ENCODE measurements at regions not wholly inside any gene's neighbourhood (a gene's known extent, or its start where the extent isn't known, plus 50 kb on each side); places are given as distances from the start of the nearest gene placed in this dataset.
A peak's percentile ranks its signal among the peaks of the same experiment; 100 is the strongest.

- no peak for TF ChIP-seq KDM1A (IDR thresholded peaks at IDR 0.05; ENCODE audit: borderline replicate concordance, low read length)
- TF ChIP-seq YY1 (IDR thresholded peaks at IDR 0.05; ENCODE audit: low read depth, low read length) = no peak
- TF ChIP-seq ASH2L (IDR thresholded peaks at IDR 0.05; ENCODE audit: low read length) = no peak
- TF ChIP-seq RNF2 (IDR thresholded peaks at IDR 0.05; ENCODE audit: borderline replicate concordance, low read depth, low read length, missing control alignments, poor library complexity, severe bottlenecking) = no peak
- TF ChIP-seq USF2 (IDR thresholded peaks at IDR 0.05; ENCODE audit: low read length) = no peak
- TF ChIP-seq RXRA (IDR thresholded peaks at IDR 0.05; ENCODE audit: insufficient read depth, low read depth, low read length) = no peak
- TF ChIP-seq CHD1 (IDR thresholded peaks at IDR 0.05; ENCODE audit: low read depth, low read length) = no peak
- no peak for TF ChIP-seq SP4 (IDR thresholded peaks at IDR 0.05; ENCODE audit: low read length)
- CTCF ChIA-PET (ENCODE audit: partially characterized antibody) = interaction anchor here (1.2 kb wide), 1 partner anchor 8 kb away, joined by 4 read pairs; no protein-coding TSS in a partner anchor
- H3K79me1 ChIP-seq (ENCODE audit: low read depth, low read length) = no peaks in the 10 kb centered on the region
These were observed 117.4 kb upstream of the B3GAT1 start for GRCh38 chr11:134529212-134530096.

More at GRCh38 chr11:134529212-134530096, 117.4 kb upstream of the B3GAT1 start:
- H4K5ac ChIP-seq (ENCODE audit: insufficient read length, low read depth, low read length) = no peak overlapping the region
- peak overlapping the region; percentile 80; the same call in 1 of the 2 replicates for H2BK12ac ChIP-seq (ENCODE audit: low read depth, low read length)
- H2AFZ ChIP-seq (ENCODE audit: low read length) = no peak overlapping the region
- H3K4me2 ChIP-seq (ENCODE audit: insufficient read depth in 1 of 2, low read depth in 2 of 2, low read length in 2 of 2) = no peak overlapping the region
- H3K23me2 ChIP-seq (ENCODE audit: low read depth, low read length) = no peaks in the 10 kb centered on the region
- 0 out of 2 replicates have a peak overlapping the region, but pooled peaks have one; percentile 46 for H2BK15ac ChIP-seq (ENCODE audit: low read length)
- peak in 1 of 2 experiments; percentile 45 for DNase-seq (ENCODE audit: low read depth in 1 of 2, low spot score in 2 of 2)
- H2AK5ac ChIP-seq (ENCODE audit: low read depth, low read length) = no peak overlapping the region
- WGBS, 2 experiments (ENCODE audit: extremely low coverage in 1 of 2, insufficient coverage in 1 of 2, insufficient read length in 1 of 2, insufficient replicate concordance in 2 of 2, low coverage in 1 of 2, low lambda C conversion rate in 2 of 2, missing lambda C conversion rate in 1 of 2) = 87% methylated on average over 26 of the region's 26 CpGs; no CpG with 5 or more reads in 1 of the 2 experiments
- no peak overlapping the region for H2BK5ac ChIP-seq (ENCODE audit: low read depth, low read length)
- H2BK120ac ChIP-seq (replicated peaks; ENCODE audit: low read depth, low read length) = no peak overlapping the region
- peaks cover 0 to 11% (median 6%) of the 10 kb centered on the region in 4 experiments; a peak in 3 of 7 replicates for H3K4me1 ChIP-seq (replicated peaks in 1 of 4; ENCODE audit: control insufficient read depth in 3 of 4, insufficient read depth in 4 of 4, low read length in 3 of 4)
- H3K23ac ChIP-seq (ENCODE audit: insufficient read length) = no peak overlapping the region
- no peak overlapping the region for H3K56ac ChIP-seq (replicated peaks; ENCODE audit: insufficient read length, low read depth, low read length)
- no peak for FAIRE-seq
- no peaks in the 10 kb centered on the region for H3K79me2 ChIP-seq (ENCODE audit: control insufficient read depth in 1 of 2, insufficient read depth in 2 of 2, low read length in 2 of 2)
- no peaks in the 10 kb centered on the region for H3K36me3 ChIP-seq (ENCODE audit: control insufficient read depth in 2 of 4, insufficient read depth in 4 of 4, low read length in 3 of 4)
- 0 out of 2 replicates have a peak overlapping the region, but pooled peaks have one; percentile 43 for H4K8ac ChIP-seq (ENCODE audit: extremely low read depth, insufficient read depth, low read length)
- no peak overlapping the region for H3K4me3 ChIP-seq (ENCODE audit: extremely low read depth in 1 of 4, insufficient read depth in 2 of 4, low read depth in 3 of 4, low read length in 4 of 4)
- H3K27me3 ChIP-seq (replicated peaks in 1 of 4; ENCODE audit: control insufficient read depth in 3 of 4, extremely low read depth in 1 of 4, insufficient read depth in 3 of 4, low read length in 3 of 4) = no peaks in the 10 kb centered on the region; a peak in 1 of 7 replicates
- H3K27ac ChIP-seq (ENCODE audit: low read depth, low read length) = no peak overlapping the region
- POLR2A ChIA-PET (ENCODE audit: partially characterized antibody) = interaction anchor here (0.8 kb wide), 1 partner anchor 52 kb away, joined by 3 read pairs; no protein-coding TSS in a partner anchor
- no peak overlapping the region for H4K91ac ChIP-seq (replicated peaks; ENCODE audit: insufficient read length, low read length)
- H4K20me1 ChIP-seq (replicated peaks in 1 of 2; ENCODE audit: control insufficient read depth in 1 of 2, insufficient read depth in 2 of 2, low read length in 2 of 2) = no peaks in the 10 kb centered on the region
- H3K9ac ChIP-seq (replicated peaks in 1 of 4; ENCODE audit: extremely low read depth in 1 of 4, low read depth in 3 of 4, low read length in 3 of 4) = no peak overlapping the region; a peak in 1 of 7 replicates
- no peaks in the 10 kb centered on the region for H3K9me3 ChIP-seq (ENCODE audit: insufficient read depth in 2 of 2, low read depth in 1 of 2, low read length in 1 of 2)
- H2BK20ac ChIP-seq (ENCODE audit: low read length) = 0 out of 2 replicates have a peak overlapping the region, but pooled peaks have one; percentile 61
- no peak overlapping the region for H3K4ac ChIP-seq (replicated peaks; ENCODE audit: insufficient read length, low read depth, low read length)
- H3K14ac ChIP-seq (ENCODE audit: insufficient read length) = no peak overlapping the region
- H3K18ac ChIP-seq (ENCODE audit: extremely low read depth, low read length) = no peak overlapping the region; the same call in 1 of the 2 replicates
